ENCODE measurements at regions not wholly inside any gene's neighbourhood (a gene's known extent, or its start where the extent isn't known, plus 50 kb on each side); places are given as distances from the start of the nearest gene placed in this dataset.
"Not testable (repeated sequence)": the region's sequence is repeated elsewhere in the genome, so short reads cannot be mapped to it uniquely, and the experiment has no call there.

DNA sequence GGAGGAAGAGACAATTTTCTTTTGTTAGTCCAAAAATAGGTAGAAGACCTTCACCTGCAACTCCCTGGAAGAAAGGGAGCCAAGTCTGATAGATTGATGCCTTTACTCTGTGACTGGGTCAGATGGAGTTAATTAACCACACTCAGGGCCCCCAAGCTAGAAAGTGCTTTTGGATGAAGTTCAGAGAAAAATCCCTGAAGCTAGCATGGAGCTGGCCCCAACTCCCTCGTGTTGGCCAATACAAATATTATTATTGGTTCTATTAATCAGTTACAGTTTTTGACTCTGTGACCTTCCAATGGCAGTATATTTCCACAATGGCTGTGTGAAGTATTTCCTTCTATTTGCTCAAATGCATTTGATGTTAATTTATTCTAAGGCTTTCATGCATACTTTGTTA, 1753.5 kb downstream of the EFNA5 start:
- H3K27me3 ChIP-seq: no peaks in the 10 kb centered on the region
- DNase-seq: no peak
- no peaks in the 10 kb centered on the region for H3K9me3 ChIP-seq (replicated peaks)
- H3K4me3 ChIP-seq: no peak overlapping the region
- no peaks in the 10 kb centered on the region for H3K4me1 ChIP-seq
- H3K36me3 ChIP-seq: no peaks in the 10 kb centered on the region
- H3K27ac ChIP-seq: no peak overlapping the region

DNA sequence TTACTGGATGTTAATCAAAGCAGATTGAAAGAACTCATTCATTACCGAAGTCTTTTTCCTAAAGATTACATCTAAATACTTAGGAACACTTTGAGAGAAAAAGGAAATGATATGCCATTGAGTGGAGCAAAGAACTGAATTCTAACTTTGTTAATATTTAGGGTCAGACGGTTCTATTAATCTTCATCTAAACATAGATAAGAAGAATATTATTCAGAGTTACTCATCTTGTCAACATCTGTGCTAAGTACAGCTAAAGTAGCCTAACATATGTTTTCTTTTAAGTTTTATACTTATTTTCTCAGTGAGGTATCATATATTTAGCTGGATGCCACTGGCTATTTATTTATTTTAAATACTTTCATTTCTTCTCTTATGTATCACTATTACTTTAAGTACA, 1763.7 kb downstream of the EFNA5 start:
- no peak for DNase-seq
- no peaks in the 10 kb centered on the region for H3K36me3 ChIP-seq
- no peaks in the 10 kb centered on the region for H3K27me3 ChIP-seq
- no peak overlapping the region for H3K4me3 ChIP-seq
- no peaks in the 10 kb centered on the region for H3K9me3 ChIP-seq (replicated peaks)
- peaks cover 4% of the 10 kb centered on the region; the same call in 1 of the 2 replicates for H3K4me1 ChIP-seq
- no peak overlapping the region for H3K27ac ChIP-seq

DNA sequence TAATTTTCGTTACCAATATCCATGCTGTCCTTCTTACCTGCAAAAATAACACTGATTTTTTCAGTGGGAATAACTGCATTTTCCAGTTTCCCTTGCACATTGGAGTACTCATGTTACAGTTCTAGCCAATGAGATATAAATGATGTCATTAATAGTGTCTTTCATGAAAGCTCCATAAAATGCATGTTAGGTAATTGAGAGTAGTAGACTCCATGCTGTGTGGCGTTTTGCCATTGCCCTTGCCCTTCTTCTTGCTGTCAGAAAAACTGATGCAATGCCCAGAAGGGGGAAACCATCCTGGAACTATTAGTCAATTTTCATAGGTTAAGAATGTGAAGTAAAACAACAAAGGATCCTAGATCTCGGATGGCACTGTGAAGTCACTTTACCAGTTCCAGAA, 1765.3 kb downstream of the EFNA5 start:
- no peaks in the 10 kb centered on the region for H3K36me3 ChIP-seq
- no peaks in the 10 kb centered on the region for H3K27me3 ChIP-seq
- H3K9me3 ChIP-seq (replicated peaks): no peaks in the 10 kb centered on the region
- DNase-seq: peak; percentile 20 to 56
- H3K27ac ChIP-seq: peak overlapping the region; percentile 40
- H3K4me3 ChIP-seq: no peak overlapping the region
- H3K4me1 ChIP-seq: peaks cover 4% of the 10 kb centered on the region; the same call in 1 of the 2 replicates

DNA sequence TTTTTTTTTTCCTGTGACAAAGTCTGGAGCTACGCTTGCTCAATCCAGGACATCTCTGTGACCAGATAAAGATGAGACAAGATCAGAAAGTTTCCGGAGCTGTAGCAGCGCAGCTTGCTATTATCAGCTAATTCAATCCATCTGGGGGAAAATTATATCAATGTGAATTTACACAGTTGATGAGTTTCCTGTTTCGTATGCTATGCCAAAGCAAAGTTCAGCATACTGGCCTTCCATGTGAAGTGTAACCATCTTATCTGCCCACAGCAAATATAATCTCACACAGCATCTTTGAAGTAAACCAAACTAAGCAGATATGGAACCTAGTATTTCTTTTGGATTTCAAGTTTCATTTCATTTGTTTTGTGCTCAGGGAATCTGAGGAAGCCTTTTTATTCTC, 1767.7 kb downstream of the EFNA5 start:
- H3K4me3 ChIP-seq: no peak overlapping the region
- H3K27ac ChIP-seq: no peak overlapping the region
- H3K4me1 ChIP-seq: peaks cover 4% of the 10 kb centered on the region; the same call in 1 of the 2 replicates

DNA sequence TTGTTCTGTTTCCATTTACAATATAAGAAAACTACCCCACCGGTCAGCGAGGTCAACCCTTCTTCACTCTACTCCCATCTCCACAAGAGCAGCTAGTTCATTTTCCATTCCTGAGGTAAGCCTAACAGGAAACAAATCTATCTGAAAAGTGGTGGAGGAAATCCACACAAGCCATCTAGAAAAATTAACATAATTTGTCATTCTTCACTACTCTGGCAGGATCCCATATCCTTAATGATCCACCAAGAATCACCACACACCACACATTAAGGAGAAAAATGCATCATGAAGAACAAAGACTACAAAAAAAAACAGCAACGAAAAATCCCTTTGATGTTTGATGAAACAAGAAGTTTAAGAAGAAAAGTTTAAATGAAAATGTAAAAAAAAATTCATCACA, 1771.0 kb downstream of the EFNA5 start:
- no peaks in the 10 kb centered on the region for H3K4me1 ChIP-seq
- no peaks in the 10 kb centered on the region for H3K9me3 ChIP-seq (replicated peaks)
- no peak overlapping the region for H3K4me3 ChIP-seq
- H3K36me3 ChIP-seq: no peaks in the 10 kb centered on the region
- no peak overlapping the region for H3K27ac ChIP-seq
- no peak for DNase-seq
- H3K27me3 ChIP-seq: no peaks in the 10 kb centered on the region

More for the DNA sequence above, 1767.7 kb downstream of the EFNA5 start:
- Histone ChIP-seq H3K36me3 (no peaks in the 10 kb centered on the region), H3K9me3 (replicated peaks) (no peaks in the 10 kb centered on the region), H3K27me3 (no peaks in the 10 kb centered on the region)
- no peak for DNase-seq

DNA sequence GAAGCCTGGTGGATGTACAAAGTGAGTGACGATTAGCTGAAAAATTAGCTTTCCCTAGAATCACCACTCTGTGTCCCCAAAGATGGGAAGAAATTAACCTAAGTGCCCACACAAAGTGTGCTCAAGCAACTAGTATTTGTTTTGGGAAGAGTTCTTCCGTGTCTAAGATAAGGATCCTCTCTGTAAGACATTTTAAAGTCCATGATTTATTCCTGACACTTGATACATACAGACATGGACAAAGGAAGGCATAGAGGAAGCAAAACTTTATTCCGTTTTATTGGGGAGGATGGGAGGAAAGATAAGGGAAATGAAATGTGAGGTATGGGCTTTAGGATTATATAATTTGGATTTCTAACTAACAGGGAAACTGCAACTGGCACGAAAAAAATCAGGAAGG, 1772.6 kb downstream of the EFNA5 start:
- H3K27me3 ChIP-seq: no peaks in the 10 kb centered on the region
- H3K9me3 ChIP-seq (replicated peaks): no peaks in the 10 kb centered on the region
- no peaks in the 10 kb centered on the region for H3K36me3 ChIP-seq
- no peak for DNase-seq
- no peaks in the 10 kb centered on the region for H3K4me1 ChIP-seq
- H3K27ac ChIP-seq: no peak overlapping the region
- H3K4me3 ChIP-seq: no peak overlapping the region

DNA sequence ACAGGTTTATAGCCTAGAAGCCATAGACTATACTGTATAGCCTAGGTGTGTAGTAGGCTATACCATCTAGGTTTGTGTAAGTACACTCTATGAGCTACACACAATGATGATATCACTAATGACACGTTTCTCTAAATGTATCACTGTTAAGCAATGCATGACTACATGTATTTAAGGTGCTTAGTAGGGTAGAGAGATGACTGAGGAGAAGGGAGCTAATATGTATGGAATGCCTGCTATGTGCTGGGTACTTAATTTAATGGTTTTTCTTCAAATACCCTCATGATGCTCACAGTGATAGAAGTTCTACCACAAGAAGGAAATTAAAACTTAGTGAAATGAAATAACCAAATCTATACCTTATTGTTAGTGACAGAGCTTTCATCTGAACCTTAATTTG, 1785.5 kb downstream of the EFNA5 start:
- Histone ChIP-seq H3K27ac (no peak overlapping the region), H3K36me3 (no peaks in the 10 kb centered on the region), H3K4me3 (no peak overlapping the region), H3K9me3 (replicated peaks) (no peaks in the 10 kb centered on the region), H3K27me3 (no peaks in the 10 kb centered on the region), H3K4me1 (no peaks in the 10 kb centered on the region)
- no peak for DNase-seq

DNA sequence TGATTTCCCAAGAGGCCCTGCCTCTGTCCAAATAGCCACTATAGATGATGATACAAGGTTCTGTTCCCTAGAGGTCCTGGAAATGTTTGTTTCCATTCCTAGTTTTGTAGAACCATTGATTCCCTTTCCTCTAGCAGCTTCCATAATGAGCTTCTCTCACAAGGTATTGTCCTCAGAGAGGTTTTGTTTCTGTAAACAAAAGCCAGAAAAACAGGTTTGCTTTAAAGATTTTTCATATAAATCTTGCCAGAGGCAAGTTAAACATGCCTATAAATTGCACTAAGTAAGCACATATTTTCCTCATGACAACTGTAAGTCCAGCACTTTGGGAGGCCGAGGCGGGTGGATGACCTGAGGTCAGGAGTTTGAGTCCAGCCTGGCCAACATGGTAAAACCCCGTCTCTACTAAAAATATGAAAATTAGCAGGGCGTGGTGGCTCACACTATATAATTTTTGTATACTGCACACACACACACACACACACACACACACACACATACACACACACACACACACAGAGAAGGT, 1787.7 kb downstream of the EFNA5 start:
- DNase-seq: no peak
- Histone ChIP-seq H3K9me3 (replicated peaks) (no peaks in the 10 kb centered on the region), H3K4me1 (no peaks in the 10 kb centered on the region), H3K27ac (no peak overlapping the region), H3K36me3 (no peaks in the 10 kb centered on the region), H3K27me3 (no peaks in the 10 kb centered on the region), H3K4me3 (no peak overlapping the region)

DNA sequence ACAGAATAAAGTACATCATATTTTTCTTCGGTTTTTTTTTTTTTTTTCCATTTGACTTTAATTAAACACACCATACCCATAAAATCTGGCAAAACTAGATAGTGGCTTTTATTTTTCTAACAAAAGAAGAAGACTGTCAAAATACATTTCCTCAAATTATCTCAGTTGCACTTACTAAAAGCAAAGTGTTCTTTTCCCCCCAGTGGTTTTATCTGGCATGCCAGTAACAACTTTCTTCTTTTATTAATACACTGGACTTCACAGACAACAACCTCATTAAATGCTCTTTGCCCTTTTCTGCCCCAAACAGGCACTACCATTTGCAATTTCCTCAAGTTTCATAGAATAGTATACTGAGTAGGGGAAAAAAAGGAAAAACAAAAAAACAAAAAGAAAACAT, 1792.3 kb downstream of the EFNA5 start:
- Histone ChIP-seq H3K4me1 (no peaks in the 10 kb centered on the region), H3K27ac (no peak overlapping the region), H3K36me3 (no peaks in the 10 kb centered on the region), H3K4me3 (no peak overlapping the region), H3K27me3 (no peaks in the 10 kb centered on the region), H3K9me3 (replicated peaks) (no peaks in the 10 kb centered on the region)
- no peak for DNase-seq

DNA sequence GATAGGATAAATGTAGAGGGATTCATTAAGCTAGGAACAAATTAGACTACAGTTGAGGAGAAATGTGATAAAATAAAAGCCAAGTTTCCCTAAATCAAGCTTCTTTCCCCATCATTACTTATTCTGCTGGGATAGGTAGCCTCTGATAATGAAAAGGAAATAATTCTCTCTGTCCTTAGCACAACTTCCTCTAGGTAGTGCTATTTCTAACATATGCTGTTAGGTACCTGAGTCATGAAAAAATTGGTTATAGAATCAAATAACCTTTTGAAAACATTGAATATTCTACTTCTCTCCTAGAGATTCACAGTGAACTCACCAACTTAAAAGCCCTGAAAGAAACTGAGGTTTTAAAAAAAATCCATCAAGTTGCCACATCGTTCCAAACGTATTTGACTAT, 1793.1 kb downstream of the EFNA5 start:
- Histone ChIP-seq H3K27ac (no peak overlapping the region), H3K36me3 (no peaks in the 10 kb centered on the region), H3K4me1 (no peaks in the 10 kb centered on the region), H3K9me3 (replicated peaks) (no peaks in the 10 kb centered on the region), H3K27me3 (no peaks in the 10 kb centered on the region), H3K4me3 (no peak overlapping the region)
- DNase-seq: no peak

DNA sequence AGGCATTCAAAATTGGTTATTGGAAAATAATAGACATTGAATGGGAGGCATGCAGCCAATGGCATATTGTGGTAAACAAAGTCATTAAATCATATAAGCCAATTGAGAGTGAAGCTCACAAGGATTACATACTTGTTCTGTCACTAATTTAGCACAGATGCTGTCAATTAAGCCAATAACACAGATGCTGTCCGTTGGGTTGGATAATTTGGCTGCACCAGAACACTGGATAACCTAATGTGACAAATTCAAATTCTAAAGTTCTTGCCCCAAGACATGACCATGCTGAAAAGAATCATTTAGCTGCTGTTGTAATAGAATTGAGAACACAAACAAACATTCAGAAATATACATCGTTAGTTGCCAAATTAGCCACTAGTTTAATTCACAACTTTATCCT, 1796.4 kb downstream of the EFNA5 start:
- Histone ChIP-seq H3K27me3 (no peaks in the 10 kb centered on the region), H3K4me1 (no peaks in the 10 kb centered on the region), H3K4me3 (no peak overlapping the region), H3K27ac (no peak overlapping the region), H3K9me3 (replicated peaks) (no peaks in the 10 kb centered on the region; the same call in 1 of the 2 replicates), H3K36me3 (no peaks in the 10 kb centered on the region; the same call in 1 of the 2 replicates)
- DNase-seq: no peak

DNA sequence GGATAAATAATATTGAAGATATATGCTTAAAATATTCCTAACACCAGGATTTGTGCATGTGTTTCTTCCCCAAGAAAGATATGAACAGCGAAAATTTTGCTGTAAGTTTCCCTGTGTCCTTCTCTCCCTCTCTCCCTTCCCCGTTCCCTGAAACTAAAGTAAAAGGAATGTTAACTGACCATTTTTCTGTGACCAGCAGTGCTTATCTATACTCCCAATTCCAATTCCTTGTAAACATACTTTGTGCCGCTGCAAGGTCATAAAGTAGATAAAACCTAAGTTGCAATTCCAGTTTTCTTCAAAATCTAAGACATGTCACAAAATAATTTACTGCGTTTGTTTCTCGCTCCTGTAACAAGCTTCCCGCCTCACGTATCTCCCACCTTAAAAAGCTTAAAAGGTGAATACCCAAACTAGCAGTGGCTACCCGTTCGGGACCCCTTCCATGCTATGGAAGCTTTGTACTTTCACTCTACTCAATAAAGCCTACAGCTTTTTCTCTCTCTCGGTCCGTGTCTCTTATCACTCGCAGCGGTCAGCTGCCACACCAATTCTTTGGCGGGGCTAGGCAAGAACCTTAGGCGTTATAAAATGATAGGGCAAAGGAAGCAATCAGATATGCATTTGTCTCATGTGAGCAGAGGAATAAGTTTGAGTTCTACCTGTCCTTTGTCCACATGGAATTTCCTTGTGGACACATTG, 1798.0 kb downstream of the EFNA5 start:
- Histone ChIP-seq H3K4me1 (peaks cover 2% of the 10 kb centered on the region; the same call in 1 of the 2 replicates), H3K4me3 (no peak overlapping the region), H3K9me3 (replicated peaks) (no peaks in the 10 kb centered on the region; the same call in 1 of the 2 replicates), H3K27ac (no peak overlapping the region), H3K27me3 (no peaks in the 10 kb centered on the region), H3K36me3 (no peaks in the 10 kb centered on the region; the same call in 1 of the 2 replicates)
- DNase-seq: no peak

DNA sequence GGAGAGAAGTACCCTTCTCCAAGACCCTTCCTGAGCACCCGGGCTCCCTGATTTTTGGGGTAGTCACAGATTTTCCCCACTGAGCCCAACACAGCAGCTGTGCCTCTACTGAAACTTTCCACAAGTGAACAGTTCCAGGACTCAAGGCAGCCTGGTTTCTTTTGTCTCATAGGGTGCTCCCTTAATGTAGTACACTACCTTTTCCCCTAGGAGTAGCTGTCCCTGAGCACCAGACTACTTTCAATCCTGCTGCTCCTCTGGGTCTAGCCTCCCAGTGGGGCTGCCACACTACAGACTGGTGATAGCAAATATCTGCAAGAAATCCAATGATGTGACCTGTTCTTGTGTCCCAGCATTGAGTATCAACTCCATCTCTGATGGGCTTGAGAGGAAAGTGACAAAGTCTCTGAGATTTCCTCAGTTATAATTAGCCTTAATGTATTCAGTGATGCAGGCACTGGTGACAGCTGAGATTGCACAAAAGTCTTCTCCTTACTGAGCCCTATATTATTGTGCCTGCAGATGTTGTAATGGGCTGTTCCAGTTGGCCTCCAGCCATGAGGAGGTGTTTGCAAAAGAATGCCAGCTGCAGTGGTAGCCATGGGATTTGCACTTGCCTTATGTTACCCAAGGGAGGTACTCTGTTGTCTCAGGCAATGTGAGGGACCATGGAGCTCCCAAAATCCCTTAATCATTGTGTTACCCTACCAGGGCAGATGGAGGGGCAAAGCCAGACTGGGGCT, 1802.5 kb downstream of the EFNA5 start:
- Histone ChIP-seq H3K4me3 (no peak overlapping the region), H3K9me3 (replicated peaks) (peaks cover 11% of the 10 kb centered on the region), H3K36me3 (no peaks in the 10 kb centered on the region; the same call in 1 of the 2 replicates), H3K27ac (no peak overlapping the region), H3K4me1 (peaks cover 2% of the 10 kb centered on the region; the same call in 1 of the 2 replicates), H3K27me3 (no peaks in the 10 kb centered on the region)
- peak; percentile 70 to 79 for DNase-seq

DNA sequence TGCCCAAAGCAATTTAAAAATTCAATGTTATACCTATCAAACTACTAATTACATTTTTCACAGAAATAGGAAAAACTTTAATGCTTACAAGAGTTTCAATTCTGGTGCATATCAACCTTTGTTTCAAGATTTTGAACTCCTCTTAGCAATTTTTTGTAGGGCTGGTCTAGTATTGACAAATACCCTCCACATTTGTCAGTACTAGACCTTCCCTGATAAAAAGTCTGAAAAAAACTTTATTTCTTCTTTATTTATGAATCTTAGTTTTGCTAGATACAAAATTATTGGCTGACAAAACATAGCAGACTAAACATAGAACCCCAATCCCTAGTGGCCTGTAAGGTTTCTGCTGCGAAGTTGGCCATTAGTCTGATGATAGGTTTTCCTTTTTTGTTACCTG, 1804.9 kb downstream of the EFNA5 start:
- Histone ChIP-seq H3K27ac (no peak overlapping the region), H3K36me3 (no peaks in the 10 kb centered on the region; the same call in 1 of the 2 replicates), H3K9me3 (replicated peaks) (peaks cover 11% of the 10 kb centered on the region), H3K4me1 (peaks cover 2% of the 10 kb centered on the region; the same call in 1 of the 2 replicates), H3K27me3 (no peaks in the 10 kb centered on the region), H3K4me3 (no peak overlapping the region)
- DNase-seq: no peak

DNA sequence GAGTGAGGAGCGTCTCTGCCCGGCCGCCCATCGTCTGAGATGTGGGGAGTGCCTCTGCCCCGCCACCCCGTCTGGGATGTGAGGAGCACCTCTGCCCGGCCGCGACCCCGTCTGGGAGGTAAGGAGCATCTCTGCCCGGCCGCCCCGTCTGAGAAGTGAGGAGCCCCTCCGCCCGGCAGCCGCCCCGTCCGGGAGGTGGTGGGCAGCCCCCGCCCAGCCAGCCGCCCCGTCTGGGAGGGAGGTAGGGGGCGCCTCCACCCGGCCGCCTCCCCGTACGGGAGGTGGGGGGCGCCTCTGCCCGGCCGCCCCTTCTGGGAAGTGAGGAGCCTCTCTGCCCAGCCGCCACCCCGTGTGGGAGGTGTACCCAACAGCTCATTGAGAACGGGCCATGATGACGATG, 1811.4 kb downstream of the EFNA5 start:
- not testable (repeated sequence) for H3K27me3 ChIP-seq; H3K27ac ChIP-seq; H3K36me3 ChIP-seq; H3K4me1 ChIP-seq; H3K4me3 ChIP-seq; DNase-seq; H3K9me3 ChIP-seq (replicated peaks)

Data from SJCRH30 (cell line).